Osteocyte (in vitro differentiated cells): ENCODE measurements at regions not wholly inside any gene's neighbourhood (a gene's known extent, or its start where the extent isn't known, plus 50 kb on each side); places are given as distances from the start of the nearest gene placed in this dataset.

Experiments used
- DNase-seq: peaks from one replicate; pipeline ENCODE4 v3.0.0; 2021; ENCODE audit warnings: mixed read lengths; ENCODE audit not compliant: unreplicated experiment; ENCODE audit errors: extremely low spot score
- H3K27ac Mint-ChIP-seq: one replicate; pipeline ENCODE4 v1.8.0; 2021; ENCODE audit warnings: mild to moderate bottlenecking, mixed read lengths; ENCODE audit not compliant: unreplicated experiment
- H3K27me3 Mint-ChIP-seq: one replicate; pipeline ENCODE4 v1.8.0; 2021; ENCODE audit warnings: mixed read lengths; ENCODE audit not compliant: unreplicated experiment
- H3K36me3 Mint-ChIP-seq: one replicate; pipeline ENCODE4 v1.8.0; 2021; ENCODE audit warnings: mixed read lengths; ENCODE audit not compliant: unreplicated experiment
- H3K4me1 Mint-ChIP-seq: one replicate; pipeline ENCODE4 v1.8.0; 2021; ENCODE audit warnings: mixed read lengths; ENCODE audit not compliant: unreplicated experiment
- H3K4me3 Mint-ChIP-seq: one replicate; pipeline ENCODE4 v1.8.0; 2021; ENCODE audit warnings: mild to moderate bottlenecking, moderate library complexity, mixed read lengths; ENCODE audit not compliant: unreplicated experiment
- H3K9me3 Mint-ChIP-seq: one replicate; pipeline ENCODE4 v1.8.0; 2021; ENCODE audit warnings: mixed read lengths; ENCODE audit not compliant: unreplicated experiment
- CTCF ChIP-seq: fragments of 200-600 bp; sonication (generic); IDR thresholded peaks from 2 replicates; pipeline ENCODE4 v1.5.0; 2021; ENCODE audit warnings: antibody characterized with exemption, mild to moderate bottlenecking, moderate library complexity

- DNase-seq, result no peak
- peaks cover 5% of the 10 kb centered on the region for H3K9me3 Mint-ChIP-seq
- no peaks in the 10 kb centered on the region for H3K36me3 Mint-ChIP-seq
- H3K4me1 Mint-ChIP-seq, result no peaks in the 10 kb centered on the region
- H3K27me3 Mint-ChIP-seq, result no peaks in the 10 kb centered on the region
- no peak for TF ChIP-seq CTCF
- no peak overlapping the region for H3K27ac Mint-ChIP-seq
- no peak overlapping the region for H3K4me3 Mint-ChIP-seq
Measured at GRCh38 chr2:118430510-118431164, 342.4 kb downstream of the INSIG2 start.

GRCh38 chr2:118425191-118425590 lies 336.9 kb downstream of the INSIG2 start:
- Mint-ChIP-seq H3K9me3 (peaks cover 6% of the 10 kb centered on the region), H3K4me3 (no peak overlapping the region), H3K4me1 (no peaks in the 10 kb centered on the region), H3K27ac (no peak overlapping the region), H3K27me3 (no peaks in the 10 kb centered on the region), H3K36me3 (no peaks in the 10 kb centered on the region)
- DNase-seq, result no peak
- no peak for TF ChIP-seq CTCF

GRCh38 chr2:118423776-118424175 lies 335.5 kb downstream of the INSIG2 start:
- Mint-ChIP-seq H3K27ac (no peak overlapping the region), H3K4me3 (no peak overlapping the region), H3K9me3 (peaks cover 6% of the 10 kb centered on the region), H3K27me3 (no peaks in the 10 kb centered on the region), H3K4me1 (no peaks in the 10 kb centered on the region), H3K36me3 (no peaks in the 10 kb centered on the region)
- no peak for TF ChIP-seq CTCF
- DNase-seq, result no peak

- no peak for DNase-seq
Measured at GRCh38 chr2:118421648-118422047, 333.4 kb downstream of the INSIG2 start.

More at GRCh38 chr2:118421648-118422047, 333.4 kb downstream of the INSIG2 start:
- Mint-ChIP-seq H3K27me3 (no peaks in the 10 kb centered on the region), H3K27ac (no peak overlapping the region), H3K9me3 (peaks cover 6% of the 10 kb centered on the region), H3K4me3 (no peak overlapping the region), H3K36me3 (no peaks in the 10 kb centered on the region), H3K4me1 (no peaks in the 10 kb centered on the region)
- TF ChIP-seq CTCF, result no peak
